VCaP (cell line): ENCODE measurements at regions not wholly inside any gene's neighbourhood (a gene's known extent, or its start where the extent isn't known, plus 50 kb on each side); places are given as distances from the start of the nearest gene placed in this dataset.

Source experiments
- H3K27ac ChIP-seq: fragments of 450-650 bp; 2 replicates; pipeline ENCODE4 v1.5.1; 2017
- CTCF ChIP-seq: fragments of 450-650 bp; conservative IDR thresholded peaks from 2 replicates; pipeline ENCODE4 v1.5.1; 2017; ENCODE audit warnings: mild to moderate bottlenecking, moderate library complexity

GRCh38 chr18:75862458-75862857 is 435.0 kb upstream of the SMIM21 start:
- no peak overlapping the region for H3K27ac ChIP-seq
- TF ChIP-seq CTCF, result no peak

- H3K27ac ChIP-seq, result no peak overlapping the region
- TF ChIP-seq CTCF, result no peak
These were observed 432.7 kb upstream of the SMIM21 start for GRCh38 chr18:75860166-75860565.

GRCh38 chr18:75859533-75859932 is 432.0 kb upstream of the SMIM21 start:
- no peak overlapping the region for H3K27ac ChIP-seq
- TF ChIP-seq CTCF, result no peak

- no peak overlapping the region for H3K27ac ChIP-seq
- no peak for TF ChIP-seq CTCF
These were observed 431.3 kb upstream of the SMIM21 start for GRCh38 chr18:75858754-75859153.

GRCh38 chr18:75857558-75857957 is 430.1 kb upstream of the SMIM21 start:
- TF ChIP-seq CTCF, result no peak
- no peak overlapping the region for H3K27ac ChIP-seq

- TF ChIP-seq CTCF, result no peak
- H3K27ac ChIP-seq, result no peak overlapping the region
These were observed 427.3 kb upstream of the SMIM21 start for GRCh38 chr18:75854808-75855207.

- TF ChIP-seq CTCF, result 0 out of 2 replicates have a peak, but pooled peaks have one; percentile 28
These were observed 426.7 kb upstream of the SMIM21 start for GRCh38 chr18:75854174-75854573.

GRCh38 chr18:75846321-75846720 is 418.8 kb upstream of the SMIM21 start:
- no peak overlapping the region for H3K27ac ChIP-seq
- no peak for TF ChIP-seq CTCF

More at GRCh38 chr18:75854174-75854573, 426.7 kb upstream of the SMIM21 start:
- no peak overlapping the region for H3K27ac ChIP-seq
